HG02798 (cell line): ENCODE measurements at regions not wholly inside any gene's neighbourhood (a gene's known extent, or its start where the extent isn't known, plus 50 kb on each side); places are given as distances from the start of the nearest gene placed in this dataset.

Source experiments
- ATAC-seq: cut with Tn5 transposase; IDR thresholded peaks from one replicate; pipeline ENCODE4 v1.9.1; 2021; ENCODE audit warnings: mild to moderate bottlenecking; ENCODE audit not compliant: unreplicated experiment, poor library complexity

DNA sequence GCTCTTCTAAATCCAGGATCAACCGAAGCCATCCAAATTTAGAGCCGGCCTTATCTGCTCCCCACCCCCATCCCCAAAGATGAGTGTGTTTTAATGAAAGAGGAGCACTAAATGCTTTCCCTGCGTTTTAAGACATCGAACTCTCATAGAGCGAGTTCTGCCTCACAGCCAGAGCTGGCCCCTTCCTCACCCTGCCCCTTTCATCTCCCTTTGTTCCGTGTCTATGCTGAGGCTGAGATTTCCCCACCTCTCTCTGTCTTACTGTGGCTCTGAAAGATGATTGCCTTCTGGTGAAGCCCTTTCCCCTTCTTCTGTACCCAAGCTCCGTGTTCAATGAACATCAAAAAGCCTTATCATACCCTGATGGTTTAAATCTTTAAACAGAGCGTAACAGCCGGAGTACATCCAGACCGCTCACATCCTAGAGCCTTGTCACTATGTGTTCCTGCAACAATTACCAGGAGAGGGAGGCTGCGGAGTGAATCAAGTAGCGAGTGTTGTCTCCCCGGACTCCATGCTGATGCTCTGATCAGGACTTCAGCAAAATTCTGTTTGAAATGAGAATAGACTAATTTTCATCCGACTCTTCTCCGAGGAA lies 110.1 kb downstream of the ZNF326 start:
- no peak for ATAC-seq

DNA sequence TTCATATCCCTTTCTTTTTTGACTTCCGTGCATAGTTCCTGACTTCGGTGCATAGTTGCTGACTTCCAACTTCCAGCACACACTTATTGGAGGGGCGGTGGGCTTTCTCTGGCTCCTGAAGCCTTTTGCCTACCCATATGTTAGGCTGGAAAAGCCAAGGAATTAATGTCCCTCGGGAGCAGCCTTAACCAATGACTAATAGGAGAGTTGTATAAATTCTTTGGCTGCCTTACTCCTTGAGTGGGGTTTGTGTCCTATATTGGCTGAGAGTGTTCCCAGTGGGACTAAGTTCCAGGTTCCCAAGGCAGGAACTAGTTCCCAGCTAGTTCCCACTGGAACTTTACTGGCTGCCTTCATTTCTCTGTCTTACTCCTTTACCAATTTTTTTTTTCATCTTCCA lies 105.7 kb downstream of the ZNF326 start:
- no peak for ATAC-seq

DNA sequence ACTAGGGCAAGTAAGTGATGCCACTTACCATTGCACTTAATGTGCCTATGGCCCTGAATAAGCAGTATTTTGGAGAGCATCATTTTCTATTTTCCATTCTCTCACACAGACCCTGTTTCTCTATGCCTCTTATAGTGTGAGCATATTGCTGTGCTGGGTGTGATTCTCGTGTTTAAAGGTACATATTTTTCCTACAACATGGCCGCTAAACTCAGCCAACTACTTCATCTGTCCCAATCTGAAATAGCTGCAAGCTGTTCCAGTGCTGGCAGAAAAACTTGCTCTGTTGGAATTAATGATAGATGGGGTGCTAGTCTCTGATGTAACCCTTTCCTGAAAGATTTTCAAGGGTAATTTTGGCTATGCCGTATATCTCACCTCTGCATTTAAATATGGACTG lies 97.5 kb downstream of the ZNF326 start:
- ATAC-seq = no peak
